ENCODE measurements at regions not wholly inside any gene's neighbourhood (a gene's known extent, or its start where the extent isn't known, plus 50 kb on each side); places are given as distances from the start of the nearest gene placed in this dataset.
A peak's percentile ranks its signal among the peaks of the same experiment; 100 is the strongest.

- FAIRE-seq, result no peak
These were observed 711.9 kb downstream of the C12orf50 start for GRCh38 chr12:87317302-87317701.

GRCh38 chr12:87311206-87311605, 718.0 kb downstream of the C12orf50 start:
- FAIRE-seq, result no peak

- peak; percentile 47 for FAIRE-seq
These were observed 719.1 kb downstream of the C12orf50 start for GRCh38 chr12:87310126-87310525.

- no peak for FAIRE-seq
These were observed 723.7 kb downstream of the C12orf50 start for GRCh38 chr12:87305481-87305880.

GRCh38 chr12:87304406-87304805, 724.8 kb downstream of the C12orf50 start:
- no peak for FAIRE-seq

- no peak for FAIRE-seq
These were observed 725.7 kb downstream of the C12orf50 start for GRCh38 chr12:87303396-87304012.

GRCh38 chr12:87302126-87302745, 727.0 kb downstream of the C12orf50 start:
- FAIRE-seq, result no peak

- FAIRE-seq, result no peak
These were observed 738.7 kb downstream of the C12orf50 start for GRCh38 chr12:87290505-87290904.

- no peak for FAIRE-seq
These were observed 745.3 kb downstream of the C12orf50 start for GRCh38 chr12:87283886-87284285.

- FAIRE-seq, result no peak
These were observed 746.1 kb downstream of the C12orf50 start for GRCh38 chr12:87283111-87283510.

GRCh38 chr12:87280893-87281292, 748.3 kb downstream of the C12orf50 start:
- FAIRE-seq, result no peak

- FAIRE-seq, result no peak
These were observed 748.8 kb downstream of the C12orf50 start for GRCh38 chr12:87280356-87280755.

GRCh38 chr12:87274594-87275245, 754.5 kb downstream of the C12orf50 start:
- no peak for FAIRE-seq

GRCh38 chr12:87272851-87273250, 756.4 kb downstream of the C12orf50 start:
- FAIRE-seq, result no peak

GRCh38 chr12:87270919-87271318, 758.3 kb downstream of the C12orf50 start:
- no peak for FAIRE-seq

- FAIRE-seq, result no peak
These were observed 762.9 kb downstream of the C12orf50 start for GRCh38 chr12:87266305-87266704.

GRCh38 chr12:87259391-87259790, 769.8 kb downstream of the C12orf50 start:
- FAIRE-seq, result no peak

GRCh38 chr12:87254381-87255030, 774.7 kb downstream of the C12orf50 start:
- FAIRE-seq, result no peak

- no peak for FAIRE-seq
These were observed 776.0 kb downstream of the C12orf50 start for GRCh38 chr12:87253157-87253556.

- FAIRE-seq, result no peak
These were observed 782.5 kb downstream of the C12orf50 start for GRCh38 chr12:87246726-87247125.

- FAIRE-seq, result no peak
These were observed 790.7 kb downstream of the C12orf50 start for GRCh38 chr12:87238466-87238865.

- FAIRE-seq, result no peak
These were observed 794.3 kb downstream of the C12orf50 start for GRCh38 chr12:87234898-87235297.

- no peak for FAIRE-seq
These were observed 795.5 kb downstream of the C12orf50 start for GRCh38 chr12:87233671-87234070.

- FAIRE-seq, result no peak
These were observed 797.4 kb downstream of the C12orf50 start for GRCh38 chr12:87231818-87232217.

All from islet of Langerhans (tissue), 1 donor.